ENCODE measurements at regions not wholly inside any gene's neighbourhood (a gene's known extent, or its start where the extent isn't known, plus 50 kb on each side); places are given as distances from the start of the nearest gene placed in this dataset.

DNA sequence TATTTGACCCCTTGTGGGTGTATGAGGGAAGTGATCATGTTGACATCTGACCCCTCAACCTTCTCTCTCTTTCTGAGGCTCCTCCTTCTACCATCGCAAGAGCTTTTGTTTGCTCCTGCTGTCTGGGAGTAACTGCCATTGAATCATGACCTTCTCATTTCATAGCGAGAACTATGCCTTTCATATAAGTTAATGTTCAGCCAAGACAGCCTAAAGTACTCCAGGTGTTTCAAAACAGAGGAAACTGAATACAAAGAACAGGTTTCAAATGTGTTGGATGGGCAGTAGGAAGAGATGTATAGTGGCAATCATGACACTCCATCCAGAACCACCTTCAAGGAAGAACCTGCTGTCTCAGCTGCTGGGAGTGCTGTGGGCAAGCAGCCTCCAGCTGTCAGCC lies 403.1 kb downstream of the MID1IP1 start:
- Histone ChIP-seq H3K36me3 (no peaks in the 10 kb centered on the region), H3K4me3 (no peak overlapping the region), H3K4me1 (no peaks in the 10 kb centered on the region), H3K9me3 (no peaks in the 10 kb centered on the region), H3K27ac (no peak overlapping the region), H3K27me3 (peaks cover 0 to 55% (median 0%) of the 10 kb centered on the region in 7 donors)
- WGBS, 2 donors, result 95 to 99% methylated on average over 2 of the region's 2 CpGs
- DNase-seq (no peak), ATAC-seq (no peak)
- TF ChIP-seq, protein P1, sequence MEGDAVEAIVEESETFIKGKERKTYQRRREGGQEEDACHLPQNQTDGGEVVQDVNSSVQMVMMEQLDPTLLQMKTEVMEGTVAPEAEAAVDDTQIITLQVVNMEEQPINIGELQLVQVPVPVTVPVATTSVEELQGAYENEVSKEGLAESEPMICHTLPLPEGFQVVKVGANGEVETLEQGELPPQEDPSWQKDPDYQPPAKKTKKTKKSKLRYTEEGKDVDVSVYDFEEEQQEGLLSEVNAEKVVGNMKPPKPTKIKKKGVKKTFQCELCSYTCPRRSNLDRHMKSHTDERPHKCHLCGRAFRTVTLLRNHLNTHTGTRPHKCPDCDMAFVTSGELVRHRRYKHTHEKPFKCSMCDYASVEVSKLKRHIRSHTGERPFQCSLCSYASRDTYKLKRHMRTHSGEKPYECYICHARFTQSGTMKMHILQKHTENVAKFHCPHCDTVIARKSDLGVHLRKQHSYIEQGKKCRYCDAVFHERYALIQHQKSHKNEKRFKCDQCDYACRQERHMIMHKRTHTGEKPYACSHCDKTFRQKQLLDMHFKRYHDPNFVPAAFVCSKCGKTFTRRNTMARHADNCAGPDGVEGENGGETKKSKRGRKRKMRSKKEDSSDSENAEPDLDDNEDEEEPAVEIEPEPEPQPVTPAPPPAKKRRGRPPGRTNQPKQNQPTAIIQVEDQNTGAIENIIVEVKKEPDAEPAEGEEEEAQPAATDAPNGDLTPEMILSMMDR (IDR thresholded peaks at IDR 0.05), result no peak
- intact Hi-C loops (cut with DNase I), result no loop called here

DNA sequence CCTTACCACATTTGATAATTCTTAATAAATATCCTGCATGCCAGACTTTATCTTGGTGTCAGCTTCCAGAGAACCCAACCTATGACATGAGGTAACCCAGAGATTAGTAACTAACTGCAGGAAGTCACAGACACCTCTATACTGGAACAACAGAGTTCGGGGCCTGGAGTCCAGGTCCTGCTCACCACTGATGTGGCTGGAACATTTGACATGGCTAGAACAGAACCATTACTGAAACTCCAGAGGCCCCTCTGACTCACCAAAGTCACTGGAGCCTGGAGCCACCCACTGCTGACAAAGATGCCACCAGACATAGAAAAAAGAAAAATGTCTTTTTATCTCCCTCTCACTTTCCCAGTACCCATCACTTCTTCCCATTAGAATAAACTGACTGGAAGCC lies 403.7 kb downstream of the MID1IP1 start:
- no peaks in the 10 kb centered on the region for H3K4me1 ChIP-seq
- ATAC-seq (no peak), DNase-seq (no peak)
- intact Hi-C loops (cut with DNase I), result no loop called here
- H3K9me3 ChIP-seq, result no peaks in the 10 kb centered on the region
- TF ChIP-seq, protein P1 (IDR thresholded peaks at IDR 0.05), result no peak
- no peak overlapping the region for H3K27ac ChIP-seq
- 92 to 94% methylated on average over 1 of the region's 1 CpG for WGBS, 2 donors
- no peaks in the 10 kb centered on the region for H3K36me3 ChIP-seq
- H3K4me3 ChIP-seq, result no peak overlapping the region
- peaks cover 0 to 51% (median 0%) of the 10 kb centered on the region in 7 donors for H3K27me3 ChIP-seq

DNA sequence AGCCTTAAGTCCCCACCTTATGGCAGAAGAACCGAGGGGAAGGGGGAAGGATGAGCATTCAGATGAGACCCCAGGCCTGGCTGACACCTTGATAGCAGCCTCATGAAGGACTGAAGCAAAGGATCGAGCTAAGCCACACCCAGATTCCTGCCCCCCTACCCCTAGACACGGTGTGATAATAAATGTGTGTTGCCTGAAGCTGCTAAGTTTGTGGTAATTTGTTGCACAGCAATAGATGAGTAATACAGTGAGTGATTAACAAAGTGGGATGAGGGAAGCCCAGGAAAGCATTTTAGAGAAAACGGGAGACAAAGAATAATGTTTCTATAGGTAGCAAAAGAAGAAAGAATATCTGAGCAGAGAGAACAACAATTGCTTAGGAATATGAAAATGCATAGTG lies 404.2 kb downstream of the MID1IP1 start:
- WGBS, 2 donors, result 58 to 64% methylated on average over 4 of the region's 4 CpGs
- ATAC-seq, result no peak
- intact Hi-C loops (cut with DNase I), result no loop called here
- H3K27me3 ChIP-seq, result peaks cover 0 to 51% (median 0%) of the 10 kb centered on the region in 7 donors
- no peaks in the 10 kb centered on the region for H3K9me3 ChIP-seq
- no peak overlapping the region for H3K4me3 ChIP-seq
- TF ChIP-seq, protein P1 (IDR thresholded peaks at IDR 0.05), result no peak
- no peaks in the 10 kb centered on the region for H3K36me3 ChIP-seq
- no peaks in the 10 kb centered on the region for H3K4me1 ChIP-seq
- no peak overlapping the region for H3K27ac ChIP-seq
- DNase-seq, result no peak

DNA sequence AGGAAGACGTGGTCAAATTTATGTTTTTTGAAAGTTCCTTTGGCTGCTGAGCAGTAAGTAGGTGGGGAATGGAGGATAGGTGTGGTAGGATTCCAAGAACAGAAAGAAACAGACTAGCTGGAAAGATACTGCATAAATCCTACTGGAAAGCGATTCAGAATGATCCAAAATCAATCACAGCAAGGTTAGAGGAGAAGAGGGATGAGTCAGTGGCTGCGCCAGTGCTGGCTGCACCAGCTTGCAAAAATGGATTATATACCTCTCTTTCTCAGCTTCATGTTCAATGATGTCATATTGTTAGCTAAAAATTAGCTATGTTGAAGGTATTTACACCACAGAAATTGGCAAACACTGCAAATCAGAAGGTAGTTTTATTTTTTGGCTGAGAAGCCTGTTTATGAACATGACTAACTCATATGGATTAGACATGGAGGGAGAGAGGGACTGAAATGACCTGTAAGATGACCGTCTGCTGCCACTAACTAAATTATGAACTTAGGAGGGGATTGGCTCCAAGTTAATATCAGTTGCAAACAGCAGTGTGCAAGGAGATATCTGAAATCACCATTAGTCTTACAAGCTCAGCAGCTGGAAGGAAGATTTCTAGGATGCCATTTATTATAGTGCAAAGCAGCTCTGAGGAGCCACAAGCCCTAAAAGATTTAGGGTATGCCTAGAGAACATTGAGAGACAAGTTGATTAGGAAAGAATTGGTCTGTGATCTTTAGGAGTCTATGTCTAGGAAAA lies 405.3 kb downstream of the MID1IP1 start:
- no peak overlapping the region for H3K4me3 ChIP-seq
- intact Hi-C loops (cut with DNase I), result no loop called here
- WGBS, 2 donors, result 93 to 94% methylated on average over 4 of the region's 4 CpGs
- peaks cover 0 to 53% (median 0%) of the 10 kb centered on the region in 7 donors for H3K27me3 ChIP-seq
- TF ChIP-seq, protein P1 (IDR thresholded peaks at IDR 0.05), result no peak
- H3K4me1 ChIP-seq, result no peaks in the 10 kb centered on the region
- no peak overlapping the region for H3K27ac ChIP-seq
- no peaks in the 10 kb centered on the region for H3K36me3 ChIP-seq
- ATAC-seq, result no peak
- H3K9me3 ChIP-seq, result no peaks in the 10 kb centered on the region
- no peak for DNase-seq

Data from heart right ventricle (tissue), 16 donors.